Activated CD4-positive, alpha-beta T cell treated with anti-CD3 and anti-CD28 coated beads, Interleukin-2, amount 10 ng/mL, durations not matched to agents 7 days and 5 days (primary cell): ENCODE measurements at regions not wholly inside any gene's neighbourhood (a gene's known extent, or its start where the extent isn't known, plus 50 kb on each side); places are given as distances from the start of the nearest gene placed in this dataset.

Experiments used
- CTCF ChIA-PET: fragments of 350-600 bp; sonication (Branson Sonifier 250); formaldehyde crosslinking; loops from one replicate; lab custom pipeline; 2021; ENCODE audit warnings: antibody characterized with exemption; lab: Charles Lee
- POLR2A ChIA-PET: fragments of 350-600 bp; sonication (Branson Sonifier 250); formaldehyde crosslinking; loops from one replicate; lab custom pipeline; 2021; ENCODE audit warnings: antibody characterized with exemption; lab: Charles Lee
- DNase-seq: peaks from one replicate; pipeline ENCODE4 v3.0.0-alpha.2; 2020
- H3K27ac Mint-ChIP-seq: one replicate; pipeline ENCODE4 v1.8.0; 2021; ENCODE audit warnings: mild to moderate bottlenecking, moderate library complexity, mixed read lengths
- H3K27me3 Mint-ChIP-seq: one replicate; pipeline ENCODE4 v1.8.0; 2021; ENCODE audit warnings: mixed read lengths
- H3K36me3 Mint-ChIP-seq: one replicate; pipeline ENCODE4 v1.8.0; 2021; ENCODE audit warnings: low read depth, mixed read lengths
- H3K4me1 Mint-ChIP-seq: one replicate; pipeline ENCODE4 v1.8.0; 2021; ENCODE audit warnings: mixed read lengths
- H3K4me3 Mint-ChIP-seq: one replicate; pipeline ENCODE4 v1.8.0; 2021; ENCODE audit warnings: mild to moderate bottlenecking, moderate library complexity, mixed read lengths
- H3K9me3 Mint-ChIP-seq: one replicate; pipeline ENCODE4 v1.8.0; 2021; ENCODE audit warnings: mixed read lengths

GRCh38 chr18:78770139-78770822, 209.3 kb upstream of the SALL3 start:
- Mint-ChIP-seq H3K27me3 (no peaks in the 10 kb centered on the region), H3K4me3 (no peak overlapping the region)
- POLR2A ChIA-PET = no interaction called here

GRCh38 chr18:78770823-78771139, 208.8 kb upstream of the SALL3 start:
- no peak for DNase-seq
- Mint-ChIP-seq H3K9me3 (no peaks in the 10 kb centered on the region), H3K4me1 (no peaks in the 10 kb centered on the region), H3K27ac (no peak overlapping the region), H3K36me3 (no peaks in the 10 kb centered on the region), H3K27me3 (no peaks in the 10 kb centered on the region), H3K4me3 (no peak overlapping the region)
- ChIA-PET POLR2A (no interaction called here), CTCF (no interaction called here)

More at GRCh38 chr18:78770139-78770822, 209.3 kb upstream of the SALL3 start:
- no peaks in the 10 kb centered on the region for H3K4me1 Mint-ChIP-seq
- H3K9me3 Mint-ChIP-seq = no peaks in the 10 kb centered on the region
- no peak overlapping the region for H3K27ac Mint-ChIP-seq
- CTCF ChIA-PET = interaction anchor here (1.0 kb wide), 1 partner anchor 89 kb away, joined by 3 read pairs; no protein-coding TSS in a partner anchor
- DNase-seq = no peak
- no peaks in the 10 kb centered on the region for H3K36me3 Mint-ChIP-seq

GRCh38 chr18:78771496-78772359, 207.9 kb upstream of the SALL3 start:
- Mint-ChIP-seq H3K9me3 (no peaks in the 10 kb centered on the region), H3K4me1 (no peaks in the 10 kb centered on the region), H3K27ac (no peak overlapping the region), H3K4me3 (no peak overlapping the region), H3K27me3 (no peaks in the 10 kb centered on the region), H3K36me3 (no peaks in the 10 kb centered on the region)
- ChIA-PET CTCF (no interaction called here), POLR2A (no interaction called here)
- no peak for DNase-seq

GRCh38 chr18:78772360-78773302, 207.0 kb upstream of the SALL3 start:
- Mint-ChIP-seq H3K9me3 (no peaks in the 10 kb centered on the region), H3K27me3 (no peaks in the 10 kb centered on the region), H3K4me1 (no peaks in the 10 kb centered on the region), H3K27ac (no peak overlapping the region), H3K36me3 (no peaks in the 10 kb centered on the region), H3K4me3 (no peak overlapping the region)
- POLR2A ChIA-PET = no interaction called here
- CTCF ChIA-PET = interaction anchor here (0.6 kb wide), 1 partner anchor 100 kb away, joined by 3 read pairs; no protein-coding TSS in a partner anchor
- no peak for DNase-seq

- H3K27me3 Mint-ChIP-seq = no peaks in the 10 kb centered on the region
- no peak for DNase-seq
Measured at GRCh38 chr18:78773303-78773755, 206.3 kb upstream of the SALL3 start.

GRCh38 chr18:78773819-78774218, 205.8 kb upstream of the SALL3 start:
- CTCF ChIA-PET = no interaction called here
- Mint-ChIP-seq H3K36me3 (no peaks in the 10 kb centered on the region), H3K9me3 (no peaks in the 10 kb centered on the region), H3K27me3 (no peaks in the 10 kb centered on the region), H3K4me1 (no peaks in the 10 kb centered on the region), H3K4me3 (no peak overlapping the region), H3K27ac (no peak overlapping the region)
- POLR2A ChIA-PET = no interaction called here
- DNase-seq = no peak

More at GRCh38 chr18:78773303-78773755, 206.3 kb upstream of the SALL3 start:
- Mint-ChIP-seq H3K4me3 (no peak overlapping the region), H3K4me1 (no peaks in the 10 kb centered on the region), H3K9me3 (no peaks in the 10 kb centered on the region), H3K36me3 (no peaks in the 10 kb centered on the region), H3K27ac (no peak overlapping the region)
- ChIA-PET POLR2A (no interaction called here), CTCF (interaction anchor here (0.6 kb wide), 1 partner anchor 99 kb away, joined by 3 read pairs; no protein-coding TSS in a partner anchor)

GRCh38 chr18:78774741-78775141, 204.9 kb upstream of the SALL3 start:
- H3K4me3 Mint-ChIP-seq = no peak overlapping the region
- no peak for DNase-seq
- ChIA-PET CTCF (no interaction called here), POLR2A (no interaction called here)
- H3K27ac Mint-ChIP-seq = no peak overlapping the region
- no peaks in the 10 kb centered on the region for H3K4me1 Mint-ChIP-seq
- no peaks in the 10 kb centered on the region for H3K9me3 Mint-ChIP-seq
- no peaks in the 10 kb centered on the region for H3K27me3 Mint-ChIP-seq
- H3K36me3 Mint-ChIP-seq = no peaks in the 10 kb centered on the region

- no peaks in the 10 kb centered on the region for H3K27me3 Mint-ChIP-seq
- no peaks in the 10 kb centered on the region for H3K4me1 Mint-ChIP-seq
- H3K27ac Mint-ChIP-seq = no peak overlapping the region
- POLR2A ChIA-PET = no interaction called here
- CTCF ChIA-PET = interaction anchor here (0.6 kb wide), 1 partner anchor 273 kb away, joined by 3 read pairs; no protein-coding TSS in a partner anchor
- no peak for DNase-seq
- H3K9me3 Mint-ChIP-seq = no peaks in the 10 kb centered on the region
- no peak overlapping the region for H3K4me3 Mint-ChIP-seq
- no peaks in the 10 kb centered on the region for H3K36me3 Mint-ChIP-seq
Measured at GRCh38 chr18:78776151-78776550, 203.5 kb upstream of the SALL3 start.

- POLR2A ChIA-PET = no interaction called here
- H3K27me3 Mint-ChIP-seq = no peaks in the 10 kb centered on the region
- H3K9me3 Mint-ChIP-seq = no peaks in the 10 kb centered on the region
- DNase-seq = no peak
- no peaks in the 10 kb centered on the region for H3K36me3 Mint-ChIP-seq
- H3K27ac Mint-ChIP-seq = no peak overlapping the region
- H3K4me1 Mint-ChIP-seq = no peaks in the 10 kb centered on the region
- CTCF ChIA-PET = no interaction called here
- H3K4me3 Mint-ChIP-seq = no peak overlapping the region
Measured at GRCh38 chr18:78776706-78777285, 202.8 kb upstream of the SALL3 start.

GRCh38 chr18:78777992-78778391, 201.6 kb upstream of the SALL3 start:
- Mint-ChIP-seq H3K27me3 (no peaks in the 10 kb centered on the region), H3K36me3 (no peaks in the 10 kb centered on the region), H3K27ac (no peak overlapping the region), H3K9me3 (no peaks in the 10 kb centered on the region), H3K4me3 (no peak overlapping the region), H3K4me1 (no peaks in the 10 kb centered on the region)
- no peak for DNase-seq
- ChIA-PET POLR2A (no interaction called here), CTCF (no interaction called here)

- CTCF ChIA-PET = no interaction called here
Measured at GRCh38 chr18:78778651-78779050, 201.0 kb upstream of the SALL3 start.

GRCh38 chr18:78779996-78780718, 199.5 kb upstream of the SALL3 start:
- H3K36me3 Mint-ChIP-seq = no peaks in the 10 kb centered on the region
- no peak for DNase-seq

More at GRCh38 chr18:78778651-78779050, 201.0 kb upstream of the SALL3 start:
- H3K27ac Mint-ChIP-seq = no peak overlapping the region
- no peaks in the 10 kb centered on the region for H3K27me3 Mint-ChIP-seq
- POLR2A ChIA-PET = no interaction called here
- H3K9me3 Mint-ChIP-seq = no peaks in the 10 kb centered on the region
- no peak overlapping the region for H3K4me3 Mint-ChIP-seq
- no peaks in the 10 kb centered on the region for H3K4me1 Mint-ChIP-seq
- DNase-seq = no peak
- no peaks in the 10 kb centered on the region for H3K36me3 Mint-ChIP-seq

More at GRCh38 chr18:78779996-78780718, 199.5 kb upstream of the SALL3 start:
- Mint-ChIP-seq H3K4me1 (no peaks in the 10 kb centered on the region), H3K27ac (no peak overlapping the region), H3K4me3 (no peak overlapping the region), H3K9me3 (no peaks in the 10 kb centered on the region), H3K27me3 (no peaks in the 10 kb centered on the region)
- CTCF ChIA-PET = no interaction called here
- POLR2A ChIA-PET = no interaction called here
